ENCODE measurements at regions not wholly inside any gene's neighbourhood (a gene's known extent, or its start where the extent isn't known, plus 50 kb on each side); places are given as distances from the start of the nearest gene placed in this dataset.

DNA sequence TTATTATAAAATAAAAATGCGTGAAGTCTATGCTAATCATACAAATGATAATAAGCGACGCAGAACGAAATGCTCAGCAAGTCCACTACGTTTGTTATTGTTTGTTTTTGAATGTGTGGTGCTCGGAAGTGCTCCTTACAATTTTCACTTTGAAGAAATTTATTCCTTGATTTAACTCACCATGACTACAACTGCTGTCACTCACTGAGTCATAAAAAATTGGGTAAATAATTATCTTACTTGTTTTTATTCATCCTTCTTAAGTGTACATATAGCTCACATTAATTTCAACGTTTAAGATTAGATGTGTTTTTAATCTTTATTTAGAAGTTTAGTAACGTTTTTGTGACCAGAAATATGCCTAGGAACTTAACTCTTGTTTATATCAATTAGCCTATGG is 66.7 kb upstream of the NANOGP8 start:
- H3K4me3 ChIP-seq: no peak overlapping the region
- H3K4me1 ChIP-seq: no peaks in the 10 kb centered on the region
- TF ChIP-seq, protein P1, sequence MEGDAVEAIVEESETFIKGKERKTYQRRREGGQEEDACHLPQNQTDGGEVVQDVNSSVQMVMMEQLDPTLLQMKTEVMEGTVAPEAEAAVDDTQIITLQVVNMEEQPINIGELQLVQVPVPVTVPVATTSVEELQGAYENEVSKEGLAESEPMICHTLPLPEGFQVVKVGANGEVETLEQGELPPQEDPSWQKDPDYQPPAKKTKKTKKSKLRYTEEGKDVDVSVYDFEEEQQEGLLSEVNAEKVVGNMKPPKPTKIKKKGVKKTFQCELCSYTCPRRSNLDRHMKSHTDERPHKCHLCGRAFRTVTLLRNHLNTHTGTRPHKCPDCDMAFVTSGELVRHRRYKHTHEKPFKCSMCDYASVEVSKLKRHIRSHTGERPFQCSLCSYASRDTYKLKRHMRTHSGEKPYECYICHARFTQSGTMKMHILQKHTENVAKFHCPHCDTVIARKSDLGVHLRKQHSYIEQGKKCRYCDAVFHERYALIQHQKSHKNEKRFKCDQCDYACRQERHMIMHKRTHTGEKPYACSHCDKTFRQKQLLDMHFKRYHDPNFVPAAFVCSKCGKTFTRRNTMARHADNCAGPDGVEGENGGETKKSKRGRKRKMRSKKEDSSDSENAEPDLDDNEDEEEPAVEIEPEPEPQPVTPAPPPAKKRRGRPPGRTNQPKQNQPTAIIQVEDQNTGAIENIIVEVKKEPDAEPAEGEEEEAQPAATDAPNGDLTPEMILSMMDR (IDR thresholded peaks at IDR 0.05): no peak
- DNase-seq (ENCODE audit: low spot score): no peak
- no peaks in the 10 kb centered on the region for H3K27me3 ChIP-seq
- no peaks in the 10 kb centered on the region for H3K9me3 ChIP-seq
- H3K36me3 ChIP-seq: no peaks in the 10 kb centered on the region
- H3K27ac ChIP-seq: no peak overlapping the region

GRCh38 chr15:35151381-35151780 is 66.3 kb upstream of the NANOGP8 start:
- TF ChIP-seq, protein P1 (IDR thresholded peaks at IDR 0.05): no peak
- no peaks in the 10 kb centered on the region for H3K4me1 ChIP-seq
- H3K4me3 ChIP-seq: no peak overlapping the region
- H3K27ac ChIP-seq: no peak overlapping the region
- H3K27me3 ChIP-seq: no peaks in the 10 kb centered on the region
- H3K36me3 ChIP-seq: no peaks in the 10 kb centered on the region
- DNase-seq (ENCODE audit: low spot score): no peak
- H3K9me3 ChIP-seq: no peaks in the 10 kb centered on the region

GRCh38 chr15:35150361-35150760 is 65.3 kb upstream of the NANOGP8 start:
- H3K27ac ChIP-seq: no peak overlapping the region
- no peak for DNase-seq (ENCODE audit: low spot score)
- no peaks in the 10 kb centered on the region for H3K9me3 ChIP-seq
- TF ChIP-seq, protein P1 (IDR thresholded peaks at IDR 0.05): no peak
- H3K4me3 ChIP-seq: no peak overlapping the region
- H3K4me1 ChIP-seq: no peaks in the 10 kb centered on the region
- no peaks in the 10 kb centered on the region for H3K27me3 ChIP-seq
- no peaks in the 10 kb centered on the region for H3K36me3 ChIP-seq

GRCh38 chr15:35145336-35145735 is 60.2 kb upstream of the NANOGP8 start:
- TF ChIP-seq, protein P1 (IDR thresholded peaks at IDR 0.05): no peak
- Histone ChIP-seq H3K9me3 (no peaks in the 10 kb centered on the region), H3K36me3 (no peaks in the 10 kb centered on the region), H3K27me3 (no peaks in the 10 kb centered on the region), H3K4me1 (no peaks in the 10 kb centered on the region), H3K27ac (no peak overlapping the region), H3K4me3 (no peak overlapping the region)
- DNase-seq (ENCODE audit: low spot score): no peak

GRCh38 chr15:35142578-35142977 is 57.5 kb upstream of the NANOGP8 start:
- Histone ChIP-seq H3K4me3 (no peak overlapping the region), H3K27ac (no peak overlapping the region), H3K9me3 (no peaks in the 10 kb centered on the region), H3K4me1 (no peaks in the 10 kb centered on the region), H3K27me3 (no peaks in the 10 kb centered on the region), H3K36me3 (no peaks in the 10 kb centered on the region)
- no peak for DNase-seq (ENCODE audit: low spot score)
- TF ChIP-seq, protein P1 (IDR thresholded peaks at IDR 0.05): no peak

DNA sequence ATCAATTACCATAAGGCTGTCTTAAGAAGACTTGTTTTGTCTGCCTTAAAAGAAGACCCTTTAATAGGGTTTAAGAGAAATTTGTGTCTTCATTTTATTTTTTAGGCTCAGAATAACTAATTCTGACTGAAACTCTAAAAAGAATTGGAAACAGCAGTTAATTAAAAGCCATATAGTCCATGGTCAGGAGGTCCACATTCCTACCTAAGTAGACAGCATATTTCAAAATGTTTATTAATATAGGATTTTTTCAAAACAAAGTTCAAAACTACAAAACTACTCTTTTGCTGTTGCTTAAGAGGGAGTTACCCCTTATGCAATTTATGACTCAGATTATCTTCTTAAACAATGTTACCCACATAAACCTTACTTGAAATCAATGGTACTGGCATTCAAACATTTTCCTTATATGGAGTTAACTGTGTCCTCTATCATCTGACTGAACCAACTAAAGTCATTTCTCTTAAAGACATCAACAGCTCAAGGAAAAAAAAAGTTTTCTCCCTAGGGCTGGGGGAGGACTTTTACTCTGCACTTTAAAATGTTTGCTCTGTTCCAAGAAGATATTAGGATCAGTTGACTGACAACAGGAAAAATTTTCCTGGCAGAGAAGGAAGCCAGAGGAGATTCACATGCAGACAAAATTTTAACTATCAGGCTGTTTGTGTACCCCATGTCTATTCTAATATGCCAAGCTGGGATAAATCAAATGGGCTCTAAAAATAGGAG is 56.8 kb upstream of the NANOGP8 start:
- DNase-seq (ENCODE audit: low spot score): no peak
- H3K27me3 ChIP-seq: no peaks in the 10 kb centered on the region
- no peaks in the 10 kb centered on the region for H3K4me1 ChIP-seq
- no peaks in the 10 kb centered on the region for H3K9me3 ChIP-seq
- H3K27ac ChIP-seq: no peak overlapping the region
- TF ChIP-seq, protein P1 (IDR thresholded peaks at IDR 0.05): no peak
- no peaks in the 10 kb centered on the region for H3K36me3 ChIP-seq
- H3K4me3 ChIP-seq: no peak overlapping the region
